H1 (cell line): ENCODE measurements at regions not wholly inside any gene's neighbourhood (a gene's known extent, or its start where the extent isn't known, plus 50 kb on each side); places are given as distances from the start of the nearest gene placed in this dataset.

ENCODE experiments used
- BRCA1 ChIP-seq: IDR thresholded peaks from 2 replicates; pipeline ENCODE4 v1.6.1; 2012; ENCODE audit warnings: low read depth, low read length, improper control_type of control experiment
- CBX5 ChIP-seq: fragments of 300-800, 300-1000 bp; sonication (generic); IDR thresholded peaks from 2 replicates; pipeline ENCODE4 v1.7.1; 2016; ENCODE audit warnings: antibody characterized with exemption, low read length, low read depth
- CREB1 ChIP-seq: IDR thresholded peaks from 2 replicates; pipeline ENCODE4 v1.6.1; 2012; ENCODE audit warnings: inconsistent platforms
- MAFK ChIP-seq: IDR thresholded peaks from 2 replicates; pipeline ENCODE4 v1.6.1; 2012; ENCODE audit warnings: low read depth, mild to moderate bottlenecking, improper control_type of control experiment, low read length
- RFX5 ChIP-seq: IDR thresholded peaks from 2 replicates; pipeline ENCODE4 v1.6.1; 2011; ENCODE audit warnings: low read depth, low read length, improper control_type of control experiment, borderline replicate concordance
- SP1 ChIP-seq: IDR thresholded peaks from 2 replicates; pipeline ENCODE4 v1.6.1; 2011; ENCODE audit warnings: low read depth, low read length

DNA sequence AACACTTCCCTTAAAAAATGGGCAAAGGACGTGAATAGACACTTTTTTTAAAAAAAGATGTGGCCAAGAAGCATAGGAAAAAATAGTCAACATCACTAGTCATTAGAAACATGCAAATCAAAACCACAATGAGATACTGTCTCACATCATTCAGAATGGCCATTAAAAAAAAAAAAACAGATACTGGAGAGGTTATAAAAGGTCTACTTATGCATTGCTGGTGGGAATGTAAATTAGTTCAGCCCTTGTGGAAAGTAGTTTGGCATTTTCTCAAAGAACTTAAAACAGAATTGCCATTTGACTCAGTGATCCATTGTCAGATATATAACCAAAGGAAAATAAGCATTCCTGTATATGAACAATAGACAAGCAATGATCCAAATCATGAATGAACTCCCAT is 352.8 kb upstream of the EPHA5 start (continued):
- TF ChIP-seq RFX5 (no peak), SP1 (no peak), CREB1 (no peak), BRCA1 (no peak), MAFK (no peak), CBX5 (no peak)
